ENCODE measurements at regions not wholly inside any gene's neighbourhood (a gene's known extent, or its start where the extent isn't known, plus 50 kb on each side); places are given as distances from the start of the nearest gene placed in this dataset.
A peak's percentile ranks its signal among the peaks of the same experiment; 100 is the strongest.

GRCh38 chr4:111814961-111815360 lies 330.3 kb upstream of the FAM241A start:
- DNase-seq, result no peak

GRCh38 chr4:111821342-111821741 lies 323.9 kb upstream of the FAM241A start:
- DNase-seq, result no peak

- no peak for DNase-seq
Observed at GRCh38 chr4:111836601-111837000, 308.7 kb upstream of the FAM241A start.

GRCh38 chr4:111837761-111838160 lies 307.5 kb upstream of the FAM241A start:
- no peak for DNase-seq

GRCh38 chr4:111838406-111838930 lies 306.8 kb upstream of the FAM241A start:
- no peak for DNase-seq

- no peak for DNase-seq
Observed at GRCh38 chr4:111839141-111839540, 306.1 kb upstream of the FAM241A start.

- no peak for DNase-seq
Observed at GRCh38 chr4:111842336-111842735, 302.9 kb upstream of the FAM241A start.

GRCh38 chr4:111847296-111848008 lies 297.8 kb upstream of the FAM241A start:
- no peak for DNase-seq

- no peak for DNase-seq
Observed at GRCh38 chr4:111849746-111850284, 295.4 kb upstream of the FAM241A start.

- peak in 1 of 2 donors; percentile 2 for DNase-seq
Observed at GRCh38 chr4:111854494-111855087, 290.7 kb upstream of the FAM241A start.

GRCh38 chr4:111855308-111855707 lies 289.9 kb upstream of the FAM241A start:
- DNase-seq, result no peak

- DNase-seq, result no peak
Observed at GRCh38 chr4:111864066-111864465, 281.2 kb upstream of the FAM241A start.

GRCh38 chr4:111869339-111869738 lies 275.9 kb upstream of the FAM241A start:
- DNase-seq, result no peak

- DNase-seq, result no peak
Observed at GRCh38 chr4:111871802-111872201, 273.5 kb upstream of the FAM241A start.

- no peak for DNase-seq
Observed at GRCh38 chr4:111873801-111874200, 271.5 kb upstream of the FAM241A start.

GRCh38 chr4:111879539-111879938 lies 265.7 kb upstream of the FAM241A start:
- no peak for DNase-seq

- no peak for DNase-seq
Observed at GRCh38 chr4:111880116-111880515, 265.1 kb upstream of the FAM241A start.

GRCh38 chr4:111883557-111883999 lies 261.7 kb upstream of the FAM241A start:
- no peak for DNase-seq

- no peak for DNase-seq
Observed at GRCh38 chr4:111890412-111890811, 254.8 kb upstream of the FAM241A start.

GRCh38 chr4:111905511-111905910 lies 239.7 kb upstream of the FAM241A start:
- DNase-seq, result no peak

GRCh38 chr4:111919639-111920038 lies 225.6 kb upstream of the FAM241A start:
- DNase-seq, result no peak

- DNase-seq, result no peak
Observed at GRCh38 chr4:111921714-111922113, 223.5 kb upstream of the FAM241A start.

- no peak for DNase-seq
Observed at GRCh38 chr4:111923786-111924185, 221.5 kb upstream of the FAM241A start.

- no peak for DNase-seq
Observed at GRCh38 chr4:111924696-111925095, 220.6 kb upstream of the FAM241A start.

Measured in stimulated activated CD4-positive, alpha-beta T cell treated with anti-CD3 and anti-CD28 coated beads, Interleukin-2, amount 100 ng/mL, for 24 hours (primary cell).